ENCODE measurements at regions not wholly inside any gene's neighbourhood (a gene's known extent, or its start where the extent isn't known, plus 50 kb on each side); places are given as distances from the start of the nearest gene placed in this dataset.

DNA sequence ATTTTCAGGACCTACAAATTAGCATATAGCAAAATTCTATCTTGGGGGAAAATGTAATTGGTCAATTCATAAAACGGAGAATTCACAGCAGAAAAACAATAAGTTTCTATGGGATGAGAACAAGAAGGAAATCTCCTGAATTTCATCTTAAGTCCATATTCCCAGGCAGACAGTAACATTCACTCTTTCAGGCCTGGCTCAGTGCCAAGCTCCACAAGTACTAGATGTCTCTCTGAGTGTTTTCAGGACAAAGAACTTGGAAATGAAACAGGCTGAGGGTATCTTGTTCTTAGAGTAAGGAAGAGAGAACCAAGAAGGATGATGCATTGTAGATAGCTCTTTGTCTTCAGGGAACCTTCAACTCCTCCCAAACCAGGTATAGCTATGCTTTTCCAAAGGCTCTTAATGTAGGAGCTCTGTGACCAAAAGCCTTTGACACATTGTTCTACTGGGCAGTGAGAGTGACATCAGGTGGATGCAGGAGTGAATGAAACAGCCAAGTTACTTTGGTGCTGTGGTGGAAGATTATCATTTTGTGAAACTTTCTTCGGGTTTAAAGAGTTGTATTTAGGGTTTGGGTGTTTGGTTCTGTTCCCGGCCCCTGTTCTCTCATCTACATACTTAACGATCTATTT, 298.3 kb downstream of the GPATCH2 start:
- no peak for TF ChIP-seq POLR2AphosphoS5 (IDR thresholded peaks at IDR 0.05; ENCODE audit: low read depth, low read length)
- TF ChIP-seq POLR2A (IDR thresholded peaks at IDR 0.05; ENCODE audit: low read depth, low read length), result no peak
- TF ChIP-seq TAF1 (IDR thresholded peaks at IDR 0.05; ENCODE audit: low read depth, low read length), result no peak
- no peak for TF ChIP-seq POU2F2 (IDR thresholded peaks at IDR 0.05; ENCODE audit: low read depth, low read length)
- no peak for TF ChIP-seq SPI1 (IDR thresholded peaks at IDR 0.05; ENCODE audit: low read depth, low read length)

Data from GM12891 (cell line).